Panc1 (cell line): ENCODE measurements at regions not wholly inside any gene's neighbourhood (a gene's known extent, or its start where the extent isn't known, plus 50 kb on each side); places are given as distances from the start of the nearest gene placed in this dataset.

Source experiments
- ATAC-seq: fragments of 200-7000 bp; cut with Tn5 transposase; 2 replicates; pipeline ENCODE4 v1.9.1; 2020; ENCODE audit warnings: mild to moderate bottlenecking, moderate library complexity
- BruUV-seq: library from RNA; stranded (reverse); fragments of 400-500 nt; replicated peaks from 2 replicates; lab custom pipeline; 2021; lab: Mats Ljungman, UMichigan
- CTCF ChIA-PET: fragments of 300-600 bp; sonication (Branson Sonifier 250); formaldehyde crosslinking; loops from one replicate; lab custom pipeline; 2022; ENCODE audit warnings: antibody characterized with exemption; lab: Charles Lee
- POLR2A ChIA-PET: fragments of 300-600 bp; sonication (Branson Sonifier 250); formaldehyde crosslinking; loops from one replicate; lab custom pipeline; 2022; ENCODE audit warnings: antibody characterized with exemption; lab: Charles Lee
- DNase-seq: peaks from one replicate; pipeline ENCODE4 v3.0.0-alpha.2; 2010; ENCODE audit warnings: low read depth, low spot score
- H3K27ac ChIP-seq: 2 replicates; pipeline ENCODE4 v1.5.1; 2011; ENCODE audit warnings: mild to moderate bottlenecking, low read length, inconsistent platforms
- H3K27me3 ChIP-seq: fragments of 200-500 bp; sonication (Bioruptor generic); 2 replicates; pipeline ENCODE4 v1.6.0; 2014; ENCODE audit warnings: low read length, inconsistent platforms; ENCODE audit not compliant: control insufficient read depth, insufficient read depth
- H3K36me3 ChIP-seq: fragments of 200-500 bp; sonication (Bioruptor generic); 2 replicates; pipeline ENCODE4 v1.5.1; 2014; ENCODE audit warnings: inconsistent platforms, mild to moderate bottlenecking, low read length, moderate library complexity; ENCODE audit not compliant: control insufficient read depth, insufficient read depth
- H3K4me1 ChIP-seq: 2 replicates; pipeline ENCODE4 v1.5.1; 2011; ENCODE audit warnings: inconsistent platforms, mild to moderate bottlenecking, low read length, moderate library complexity; ENCODE audit not compliant: control insufficient read depth, insufficient read depth
- H3K4me3 ChIP-seq, 2 experiments: 2 replicates each; pipeline ENCODE4 v1.5.1; 2011 to 2012; ENCODE audit warnings: low read depth in 2 of 2, low read length in 2 of 2, mild to moderate bottlenecking in 2 of 2, inconsistent platforms in 1 of 2, moderate library complexity in 1 of 2
- H3K9me3 ChIP-seq: fragments of 200-500 bp; sonication (Bioruptor generic); 2 replicates; pipeline ENCODE4 v1.5.1; 2014; ENCODE audit warnings: low read depth, mild to moderate bottlenecking, inconsistent platforms, low read length, moderate library complexity; ENCODE audit not compliant: control insufficient read depth, insufficient read depth
- POLR2AphosphoS5 ChIP-seq: IDR thresholded peaks from 2 replicates; pipeline ENCODE4 v1.6.1; 2012; ENCODE audit warnings: mild to moderate bottlenecking, low read depth, low read length, moderate library complexity
- SIN3A ChIP-seq: IDR thresholded peaks from 2 replicates; pipeline ENCODE4 v1.6.1; 2012; ENCODE audit warnings: low read depth, mild to moderate bottlenecking, low read length, moderate library complexity, borderline replicate concordance; ENCODE audit not compliant: insufficient read depth
- TCF7L2 ChIP-seq: IDR thresholded peaks from 2 replicates; pipeline ENCODE4 v1.6.1; 2011; ENCODE audit warnings: mild to moderate bottlenecking, low read depth, low read length, inconsistent platforms
- in situ Hi-C: cut with HindIII; loops from 2 replicates; pipeline ENCODE4 v1.10.0; 2016; ENCODE audit warnings: low sequenced_read_pairs, low pct_unique_long_range_greater_than_20kb
- intact Hi-C: fragments of 100-400 bp; cut with micrococcal nuclease; formaldehyde crosslinking; loops from one replicate; pipeline ENCODE4 v1.10.0; 2022; ENCODE audit not compliant: unreplicated experiment
- TF ChIP-seq, protein P1 (sequence below): fragments of 450-650 bp; IDR thresholded peaks from 2 replicates; pipeline ENCODE4 v1.5.1; 2017; ENCODE audit warnings: mild to moderate bottlenecking
- TF ChIP-seq, protein P2 (sequence below), 2 experiments: IDR thresholded peaks; 2 replicates each; pipeline ENCODE4 v1.6.1; 2011 to 2012; ENCODE audit warnings: low read depth in 2 of 2, control low read depth in 1 of 2, low read length in 1 of 2, mild to moderate bottlenecking in 1 of 2, moderate library complexity in 1 of 2; ENCODE audit not compliant: insufficient read depth in 1 of 2

DNA sequence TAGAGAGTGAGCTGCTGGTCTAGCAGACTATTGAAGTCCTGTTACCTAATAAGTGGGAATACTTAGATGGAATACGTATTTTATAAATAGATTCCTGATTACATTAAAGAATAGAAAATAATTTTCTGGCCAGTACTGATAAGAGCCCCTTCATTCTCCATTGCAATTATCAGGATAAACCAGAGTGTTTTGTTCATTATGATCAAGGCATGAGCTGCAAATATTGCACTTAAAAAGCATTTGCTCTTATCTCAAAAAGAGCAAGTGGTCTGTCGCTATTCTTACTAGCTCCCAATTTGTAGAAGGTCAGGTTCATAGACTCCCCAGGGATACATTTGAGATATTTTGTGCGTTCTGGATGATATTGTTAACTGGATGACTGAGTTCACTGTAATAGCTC lies 73.1 kb upstream of the PLCB4 start:
- Histone ChIP-seq H3K4me1 (no peaks in the 10 kb centered on the region), H3K27me3 (no peaks in the 10 kb centered on the region), H3K36me3 (no peaks in the 10 kb centered on the region), H3K4me3 (no peak overlapping the region), H3K27ac (no peak overlapping the region), H3K9me3 (no peaks in the 10 kb centered on the region)
- TF ChIP-seq POLR2AphosphoS5 (no peak), TCF7L2 (no peak), SIN3A (no peak)
- TF ChIP-seq, protein P1, sequence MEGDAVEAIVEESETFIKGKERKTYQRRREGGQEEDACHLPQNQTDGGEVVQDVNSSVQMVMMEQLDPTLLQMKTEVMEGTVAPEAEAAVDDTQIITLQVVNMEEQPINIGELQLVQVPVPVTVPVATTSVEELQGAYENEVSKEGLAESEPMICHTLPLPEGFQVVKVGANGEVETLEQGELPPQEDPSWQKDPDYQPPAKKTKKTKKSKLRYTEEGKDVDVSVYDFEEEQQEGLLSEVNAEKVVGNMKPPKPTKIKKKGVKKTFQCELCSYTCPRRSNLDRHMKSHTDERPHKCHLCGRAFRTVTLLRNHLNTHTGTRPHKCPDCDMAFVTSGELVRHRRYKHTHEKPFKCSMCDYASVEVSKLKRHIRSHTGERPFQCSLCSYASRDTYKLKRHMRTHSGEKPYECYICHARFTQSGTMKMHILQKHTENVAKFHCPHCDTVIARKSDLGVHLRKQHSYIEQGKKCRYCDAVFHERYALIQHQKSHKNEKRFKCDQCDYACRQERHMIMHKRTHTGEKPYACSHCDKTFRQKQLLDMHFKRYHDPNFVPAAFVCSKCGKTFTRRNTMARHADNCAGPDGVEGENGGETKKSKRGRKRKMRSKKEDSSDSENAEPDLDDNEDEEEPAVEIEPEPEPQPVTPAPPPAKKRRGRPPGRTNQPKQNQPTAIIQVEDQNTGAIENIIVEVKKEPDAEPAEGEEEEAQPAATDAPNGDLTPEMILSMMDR: no peak
- TF ChIP-seq, protein P2, sequence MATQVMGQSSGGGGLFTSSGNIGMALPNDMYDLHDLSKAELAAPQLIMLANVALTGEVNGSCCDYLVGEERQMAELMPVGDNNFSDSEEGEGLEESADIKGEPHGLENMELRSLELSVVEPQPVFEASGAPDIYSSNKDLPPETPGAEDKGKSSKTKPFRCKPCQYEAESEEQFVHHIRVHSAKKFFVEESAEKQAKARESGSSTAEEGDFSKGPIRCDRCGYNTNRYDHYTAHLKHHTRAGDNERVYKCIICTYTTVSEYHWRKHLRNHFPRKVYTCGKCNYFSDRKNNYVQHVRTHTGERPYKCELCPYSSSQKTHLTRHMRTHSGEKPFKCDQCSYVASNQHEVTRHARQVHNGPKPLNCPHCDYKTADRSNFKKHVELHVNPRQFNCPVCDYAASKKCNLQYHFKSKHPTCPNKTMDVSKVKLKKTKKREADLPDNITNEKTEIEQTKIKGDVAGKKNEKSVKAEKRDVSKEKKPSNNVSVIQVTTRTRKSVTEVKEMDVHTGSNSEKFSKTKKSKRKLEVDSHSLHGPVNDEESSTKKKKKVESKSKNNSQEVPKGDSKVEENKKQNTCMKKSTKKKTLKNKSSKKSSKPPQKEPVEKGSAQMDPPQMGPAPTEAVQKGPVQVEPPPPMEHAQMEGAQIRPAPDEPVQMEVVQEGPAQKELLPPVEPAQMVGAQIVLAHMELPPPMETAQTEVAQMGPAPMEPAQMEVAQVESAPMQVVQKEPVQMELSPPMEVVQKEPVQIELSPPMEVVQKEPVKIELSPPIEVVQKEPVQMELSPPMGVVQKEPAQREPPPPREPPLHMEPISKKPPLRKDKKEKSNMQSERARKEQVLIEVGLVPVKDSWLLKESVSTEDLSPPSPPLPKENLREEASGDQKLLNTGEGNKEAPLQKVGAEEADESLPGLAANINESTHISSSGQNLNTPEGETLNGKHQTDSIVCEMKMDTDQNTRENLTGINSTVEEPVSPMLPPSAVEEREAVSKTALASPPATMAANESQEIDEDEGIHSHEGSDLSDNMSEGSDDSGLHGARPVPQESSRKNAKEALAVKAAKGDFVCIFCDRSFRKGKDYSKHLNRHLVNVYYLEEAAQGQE (IDR thresholded peaks at IDR 0.05; ENCODE audit: insufficient read depth in 1 of 2, low read depth in 2 of 2, low read length in 1 of 2): no peak
- BruUV-seq: no TSS peak
- ChIA-PET CTCF (no interaction called here), POLR2A (no interaction called here)
- intact Hi-C loops: no loop called here
- DNase-seq (no peak), ATAC-seq (no peak)
- in situ Hi-C loops: no loop called here

DNA sequence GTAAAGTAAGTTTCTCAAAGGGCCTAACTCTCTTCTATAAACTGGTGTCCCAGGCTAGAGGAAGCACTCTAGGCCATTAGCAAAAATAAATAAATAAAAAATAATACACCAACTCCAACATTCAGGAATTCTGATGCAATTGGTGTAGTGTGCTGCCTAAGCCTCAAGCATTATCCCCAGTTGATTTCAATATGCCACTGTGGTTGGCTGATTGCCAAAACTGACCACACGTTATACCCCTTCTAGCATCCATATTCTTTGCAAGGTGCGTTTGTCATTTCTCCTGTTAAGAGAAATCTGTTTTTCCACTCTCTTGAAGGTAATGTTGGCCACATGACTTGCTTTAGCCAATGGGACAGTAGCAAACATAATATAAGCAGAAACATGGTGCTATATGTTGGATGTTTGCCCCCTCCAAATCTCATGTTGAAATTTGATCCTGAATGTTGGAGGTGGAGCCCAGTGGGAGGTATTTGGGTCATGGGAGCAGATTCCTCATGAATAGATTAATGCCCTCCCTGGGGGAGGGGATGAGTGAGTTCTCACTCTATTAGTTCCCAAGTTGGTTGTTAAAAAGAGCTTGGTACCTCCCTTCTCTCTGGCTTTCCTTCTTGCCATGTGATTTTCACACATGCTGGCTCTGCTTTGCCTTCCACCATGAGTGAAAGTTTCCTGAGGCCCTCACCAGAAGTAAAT lies 71.9 kb upstream of the PLCB4 start:
- ATAC-seq (no peak), DNase-seq (no peak)
- TF ChIP-seq TCF7L2 (no peak), SIN3A (no peak)
- no peaks in the 10 kb centered on the region for H3K27me3 ChIP-seq
- no TSS peak for BruUV-seq
- ChIA-PET CTCF (no interaction called here), POLR2A (no interaction called here)
- H3K36me3 ChIP-seq: no peaks in the 10 kb centered on the region
- no peak overlapping the region for H3K4me3 ChIP-seq
- in situ Hi-C loops (no loop called here), intact Hi-C loops (no loop called here)
- H3K4me1 ChIP-seq: no peaks in the 10 kb centered on the region
- H3K27ac ChIP-seq: no peak overlapping the region
- H3K9me3 ChIP-seq: no peaks in the 10 kb centered on the region

DNA sequence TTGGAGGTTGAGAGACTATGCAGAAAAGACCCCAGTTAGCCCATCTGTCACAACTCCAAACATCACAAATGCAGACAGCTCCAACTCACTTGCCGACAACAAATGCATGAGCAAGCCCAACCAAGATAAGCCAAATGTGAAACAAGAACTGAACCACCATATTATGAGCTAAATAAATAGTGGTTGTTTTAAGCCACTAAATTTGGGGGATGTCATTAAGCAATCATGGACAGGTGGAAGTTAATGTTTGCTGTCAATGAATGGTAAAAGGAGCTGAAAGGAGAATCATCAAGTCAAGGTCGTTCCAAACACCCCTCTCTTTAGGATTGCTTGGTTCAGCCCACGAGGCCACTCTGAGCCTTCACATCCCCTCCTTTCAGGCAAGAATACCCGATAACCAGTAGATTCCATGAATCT lies 71.2 kb upstream of the PLCB4 start:
- Histone ChIP-seq H3K27ac (no peak overlapping the region), H3K36me3 (no peaks in the 10 kb centered on the region), H3K4me1 (no peaks in the 10 kb centered on the region), H3K4me3 (no peak overlapping the region), H3K9me3 (no peaks in the 10 kb centered on the region), H3K27me3 (no peaks in the 10 kb centered on the region)
- TF ChIP-seq SIN3A: no peak
- no peak for TF ChIP-seq TCF7L2
- in situ Hi-C loops (no loop called here), intact Hi-C loops (no loop called here)
- DNase-seq (no peak), ATAC-seq (no peak)
- BruUV-seq: no TSS peak
- ChIA-PET CTCF (no interaction called here), POLR2A (no interaction called here)
